Colonic mucosa (tissue), 4 donors: ENCODE measurements at regions not wholly inside any gene's neighbourhood (a gene's known extent, or its start where the extent isn't known, plus 50 kb on each side); places are given as distances from the start of the nearest gene placed in this dataset.

Experiments
- DNase-seq: peaks from one replicate; pipeline ENCODE4 v3.0.0-alpha.2; 2020
- H3K27ac ChIP-seq: fragments of 200-600 bp; one replicate; pipeline ENCODE4 v1.8.0; 2021
- H3K27me3 ChIP-seq: fragments of 200-600 bp; one replicate; pipeline ENCODE4 v1.8.0; 2021
- H3K36me3 ChIP-seq: fragments of 200-600 bp; one replicate; pipeline ENCODE4 v1.8.0; 2021
- H3K4me1 ChIP-seq: fragments of 200-600 bp; one replicate; pipeline ENCODE4 v1.8.0; 2021; ENCODE audit warnings: mild to moderate bottlenecking
- H3K4me3 ChIP-seq: fragments of 200-600 bp; one replicate; pipeline ENCODE4 v1.8.0; 2021
- H3K9ac ChIP-seq, 2 donors: one replicate each; pipeline ENCODE4 v1.7.0; 2013; ENCODE audit warnings: control low read depth in 2 of 2, low read depth in 2 of 2, low read length in 2 of 2
- H3K9me3 ChIP-seq: fragments of 200-600 bp; one replicate; pipeline ENCODE4 v1.8.0; 2021
- intact Hi-C: fragments of 100-400 bp; cut with DNase I; formaldehyde crosslinking; loops from one replicate; pipeline ENCODE4 v1.14.1; 2022
- TF ChIP-seq, protein P1 (sequence below): fragments of 200-600 bp; IDR thresholded peaks from one replicate; pipeline ENCODE4 v1.8.0; 2022; ENCODE audit warnings: antibody characterized with exemption, mild to moderate bottlenecking
- donor health status: healthy.
- donor health status: DM: no; HTN: no; CAD: no.
- donor health status: DM: no; HTN: no; CAD: no.

- intact Hi-C loops: no loop called here
- peak; percentile 3 for DNase-seq
These were observed 199.8 kb upstream of the HDAC4 start for GRCh38 chr2:239600650-239601049.

DNA sequence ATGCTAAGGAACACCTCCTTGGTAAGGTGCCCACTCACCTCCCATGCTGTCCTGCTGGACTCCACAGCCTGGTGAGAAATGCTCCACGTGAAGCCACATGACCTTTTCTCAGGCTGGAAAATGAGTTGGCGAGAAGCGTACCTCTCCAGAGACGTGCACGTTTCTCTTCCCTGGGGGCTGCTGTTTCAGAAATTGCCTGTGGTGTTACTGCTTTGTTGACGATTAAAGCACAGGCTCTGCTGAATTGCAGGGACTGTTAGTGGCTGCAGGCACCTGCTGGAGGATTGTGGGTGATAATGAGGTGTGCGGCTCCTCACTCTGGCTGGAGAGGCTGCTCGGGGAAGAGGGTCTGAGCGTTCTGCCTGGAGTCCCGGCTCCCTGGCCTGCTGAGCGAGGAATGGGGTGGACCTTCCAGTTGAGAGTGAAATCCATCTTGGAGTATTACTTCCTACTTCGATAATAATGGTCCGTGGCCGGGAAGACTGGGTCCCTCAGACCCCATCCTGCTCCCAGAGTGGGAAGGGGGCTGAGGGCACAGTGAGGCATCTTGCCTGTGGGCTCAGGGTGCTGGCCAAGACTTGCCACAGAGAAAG is 199.3 kb upstream of the HDAC4 start:
- Histone ChIP-seq H3K9ac (no peak overlapping the region), H3K4me3 (no peak overlapping the region), H3K27me3 (no peaks in the 10 kb centered on the region), H3K9me3 (no peaks in the 10 kb centered on the region), H3K4me1 (no peaks in the 10 kb centered on the region), H3K36me3 (no peaks in the 10 kb centered on the region), H3K27ac (no peak overlapping the region)
- DNase-seq: no peak
- intact Hi-C loops: no loop called here
- TF ChIP-seq, protein P1, sequence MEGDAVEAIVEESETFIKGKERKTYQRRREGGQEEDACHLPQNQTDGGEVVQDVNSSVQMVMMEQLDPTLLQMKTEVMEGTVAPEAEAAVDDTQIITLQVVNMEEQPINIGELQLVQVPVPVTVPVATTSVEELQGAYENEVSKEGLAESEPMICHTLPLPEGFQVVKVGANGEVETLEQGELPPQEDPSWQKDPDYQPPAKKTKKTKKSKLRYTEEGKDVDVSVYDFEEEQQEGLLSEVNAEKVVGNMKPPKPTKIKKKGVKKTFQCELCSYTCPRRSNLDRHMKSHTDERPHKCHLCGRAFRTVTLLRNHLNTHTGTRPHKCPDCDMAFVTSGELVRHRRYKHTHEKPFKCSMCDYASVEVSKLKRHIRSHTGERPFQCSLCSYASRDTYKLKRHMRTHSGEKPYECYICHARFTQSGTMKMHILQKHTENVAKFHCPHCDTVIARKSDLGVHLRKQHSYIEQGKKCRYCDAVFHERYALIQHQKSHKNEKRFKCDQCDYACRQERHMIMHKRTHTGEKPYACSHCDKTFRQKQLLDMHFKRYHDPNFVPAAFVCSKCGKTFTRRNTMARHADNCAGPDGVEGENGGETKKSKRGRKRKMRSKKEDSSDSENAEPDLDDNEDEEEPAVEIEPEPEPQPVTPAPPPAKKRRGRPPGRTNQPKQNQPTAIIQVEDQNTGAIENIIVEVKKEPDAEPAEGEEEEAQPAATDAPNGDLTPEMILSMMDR: no peak

More at GRCh38 chr2:239600650-239601049, 199.8 kb upstream of the HDAC4 start:
- Histone ChIP-seq H3K9me3 (no peaks in the 10 kb centered on the region), H3K4me1 (no peaks in the 10 kb centered on the region), H3K36me3 (no peaks in the 10 kb centered on the region), H3K27ac (no peak overlapping the region), H3K27me3 (no peaks in the 10 kb centered on the region), H3K9ac (no peak overlapping the region), H3K4me3 (no peak overlapping the region)
- TF ChIP-seq, protein P1: no peak

DNA sequence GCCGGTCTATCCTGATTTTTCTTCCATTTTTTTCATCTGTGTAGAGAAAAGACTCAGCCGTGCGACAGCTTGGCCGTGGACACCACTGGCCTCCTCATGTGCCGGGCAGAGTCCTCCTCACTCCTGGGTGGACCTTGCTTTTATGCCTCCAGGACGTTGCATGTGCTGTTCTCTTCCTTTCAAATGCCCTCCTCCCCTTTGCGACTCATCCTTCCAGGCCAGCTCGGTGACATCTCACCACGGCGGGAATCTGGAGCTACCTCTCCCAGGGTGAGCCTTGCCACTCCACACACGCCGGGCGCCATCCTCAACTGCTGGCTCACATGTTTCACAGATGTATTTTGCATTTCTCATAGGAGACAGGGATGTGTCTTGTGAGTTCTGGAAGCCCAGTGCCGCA is 198.5 kb upstream of the HDAC4 start:
- H3K27ac ChIP-seq: no peak overlapping the region
- no peaks in the 10 kb centered on the region for H3K9me3 ChIP-seq
- TF ChIP-seq, protein P1: no peak
- H3K4me1 ChIP-seq: no peaks in the 10 kb centered on the region
- intact Hi-C loops: no loop called here
- no peak for DNase-seq
- no peaks in the 10 kb centered on the region for H3K36me3 ChIP-seq
- H3K4me3 ChIP-seq: no peak overlapping the region
- no peak overlapping the region for H3K9ac ChIP-seq
- H3K27me3 ChIP-seq: no peaks in the 10 kb centered on the region

DNA sequence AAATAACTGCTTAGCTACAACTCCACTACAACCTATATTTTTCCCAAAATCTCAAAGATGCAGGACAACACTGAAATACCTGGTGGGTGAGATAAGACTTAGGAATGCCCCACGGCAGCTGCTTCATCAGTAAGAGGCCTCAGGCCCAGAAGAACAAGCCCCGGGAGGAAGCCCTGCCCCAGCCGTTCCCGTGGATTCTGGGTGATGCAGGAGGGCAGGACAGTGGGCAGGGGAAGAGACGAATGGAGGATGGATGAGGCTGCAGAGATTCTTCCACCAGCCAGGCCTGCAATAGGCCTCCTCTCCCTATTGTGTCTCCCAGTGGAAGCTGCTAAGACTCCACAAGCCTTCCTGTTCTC is 197.9 kb upstream of the HDAC4 start:
- Histone ChIP-seq H3K27me3 (no peaks in the 10 kb centered on the region), H3K4me3 (no peak overlapping the region), H3K27ac (no peak overlapping the region), H3K4me1 (no peaks in the 10 kb centered on the region), H3K9me3 (no peaks in the 10 kb centered on the region), H3K9ac (no peak overlapping the region), H3K36me3 (no peaks in the 10 kb centered on the region)
- DNase-seq: no peak
- intact Hi-C loops: no loop called here
- TF ChIP-seq, protein P1: no peak

GRCh38 chr2:239598011-239598731 is 197.4 kb upstream of the HDAC4 start:
- no peak overlapping the region for H3K27ac ChIP-seq
- H3K4me3 ChIP-seq: no peak overlapping the region
- no peaks in the 10 kb centered on the region for H3K36me3 ChIP-seq
- no peaks in the 10 kb centered on the region for H3K27me3 ChIP-seq
- H3K9ac ChIP-seq: no peak overlapping the region
- TF ChIP-seq, protein P1: no peak
- intact Hi-C loops: no loop called here
- no peak for DNase-seq
- no peaks in the 10 kb centered on the region for H3K4me1 ChIP-seq
- no peaks in the 10 kb centered on the region for H3K9me3 ChIP-seq
